SK-N-SH (cell line): ENCODE measurements at regions not wholly inside any gene's neighbourhood (a gene's known extent, or its start where the extent isn't known, plus 50 kb on each side); places are given as distances from the start of the nearest gene placed in this dataset.

Source experiments
- CTCF ChIA-PET: fragments of 300-600, 350-600 bp; formaldehyde crosslinking; extraction: SDS; loops from one replicate; lab custom pipeline; 2021; lab: Yijun Ruan, JAX
- POLR2A ChIA-PET: fragments of 350-600 bp; sonication (Branson Sonifier 250); formaldehyde crosslinking; extraction: SDS; loops from one replicate; lab custom pipeline; 2020; ENCODE audit warnings: antibody characterized with exemption, inconsistent platforms; lab: Yijun Ruan, JAX
- DNase-seq: peaks from one replicate; pipeline ENCODE4 v3.0.0; 2012
- H2AFZ ChIP-seq: fragments of 200-600 bp; sonication (generic); 2 replicates; pipeline ENCODE4 v1.8.1; 2016; ENCODE audit warnings: antibody characterized with exemption, mild to moderate bottlenecking, low read depth
- H3F3A ChIP-seq: fragments of 200-600 bp; sonication (generic); replicated peaks from 2 replicates; pipeline ENCODE3; 2016; ENCODE audit warnings: antibody characterized with exemption, mild to moderate bottlenecking; ENCODE audit not compliant: insufficient read depth
- H3K27ac ChIP-seq, 2 experiments: fragments of 200-500 bp in 1 of 2; fragments of 200-600 bp in 1 of 2; sonication (Bioruptor generic) in 1 of 2; sonication (generic), shearing (Covaris generic) in 1 of 2; 2 replicates each; pipeline versions ENCODE4 v1.5.1 to v1.6.1; 2014 to 2016; ENCODE audit warnings: low read depth in 2 of 2, inconsistent platforms in 1 of 2, low read length in 1 of 2, mild to moderate bottlenecking in 1 of 2, mixed read lengths in 1 of 2
- H3K27me3 ChIP-seq: fragments of 200-600 bp; sonication (generic), shearing (Covaris generic); 2 replicates; pipeline ENCODE4 v1.6.1; 2016; ENCODE audit warnings: mixed run types; ENCODE audit not compliant: insufficient read depth
- H3K36me3 ChIP-seq, 2 experiments: fragments of 200-500 bp in 1 of 2; fragments of 200-600 bp in 1 of 2; sonication (Bioruptor generic) in 1 of 2; sonication (generic) in 1 of 2; replicated peaks in 1 of 2; 2 replicates each; pipeline versions ENCODE3 to v1.5.1; 2014 to 2016; ENCODE audit warnings: low read length in 1 of 2, mild to moderate bottlenecking in 1 of 2; ENCODE audit not compliant: insufficient read depth in 2 of 2, control insufficient read depth in 1 of 2
- H3K4me1 ChIP-seq, 2 experiments: fragments of 200-500 bp in 1 of 2; fragments of 200-600 bp in 1 of 2; sonication (Bioruptor generic) in 1 of 2; sonication (generic), shearing (Covaris generic) in 1 of 2; 2 replicates each; pipeline versions ENCODE4 v1.5.1 to v1.6.1; 2014 to 2016; ENCODE audit warnings: low read depth in 1 of 2, low read length in 1 of 2, mixed run types in 1 of 2; ENCODE audit not compliant: insufficient read depth in 2 of 2, control insufficient read depth in 1 of 2
- H3K4me2 ChIP-seq: fragments of 200-600 bp; sonication (generic), shearing (Covaris generic); 2 replicates; pipeline ENCODE4 v1.6.1; 2017; ENCODE audit warnings: mixed run types
- H3K4me3 ChIP-seq, 2 experiments: fragments of 200-500 bp in 1 of 2; fragments of 200-600 bp in 1 of 2; sonication (Bioruptor generic) in 1 of 2; sonication (generic), shearing (Covaris generic) in 1 of 2; 2 replicates each; pipeline versions ENCODE4 v1.5.1 to v1.8.1; 2014 to 2016; ENCODE audit warnings: low read depth in 2 of 2, inconsistent platforms in 1 of 2, low read length in 1 of 2, mild to moderate bottlenecking in 1 of 2, mixed read lengths in 1 of 2, moderate library complexity in 1 of 2
- H3K79me2 ChIP-seq: fragments of 200-600 bp; sonication (generic); 2 replicates; pipeline ENCODE4 v1.8.1; 2017; ENCODE audit warnings: mild to moderate bottlenecking; ENCODE audit not compliant: insufficient read depth
- H3K9ac ChIP-seq: fragments of 200-600 bp; sonication (generic); 2 replicates; pipeline ENCODE4 v1.6.1; 2017; ENCODE audit warnings: mixed run types
- H3K9me2 ChIP-seq: fragments of 200-600 bp; sonication (generic); 2 replicates; pipeline ENCODE4 v1.6.1; 2017; ENCODE audit warnings: mixed run types
- H3K9me3 ChIP-seq: fragments of 200-600 bp; sonication (generic); 2 replicates; pipeline ENCODE4 v1.6.1; 2017; ENCODE audit warnings: mixed run types, mild to moderate bottlenecking, moderate library complexity
- H4K20me1 ChIP-seq: fragments of 200-600 bp; sonication (generic); 2 replicates; pipeline ENCODE4 v1.6.1; 2017; ENCODE audit warnings: mild to moderate bottlenecking, mixed run types; ENCODE audit not compliant: insufficient read depth
- NFIC ChIP-seq: IDR thresholded peaks from 2 replicates; pipeline ENCODE4 v1.4.0; 2012; ENCODE audit warnings: borderline replicate concordance
- NRF1 ChIP-seq: IDR thresholded peaks from 2 replicates; pipeline ENCODE4 v1.6.1; 2012; ENCODE audit warnings: low read depth, mild to moderate bottlenecking, low read length
- POLR2AphosphoS5 ChIP-seq: IDR thresholded peaks from 2 replicates; pipeline ENCODE4 v1.6.1; 2012; ENCODE audit warnings: low read depth, low read length
- RCOR1 ChIP-seq: fragments of 150-350 bp; IDR thresholded peaks from 2 replicates; pipeline ENCODE4 v1.6.1; 2017; ENCODE audit warnings: antibody characterized with exemption, low read length
- WGBS: methylation state at CpG from one replicate; pipeline ENCODE4 v1.1.6; 2017; ENCODE audit warnings: low lambda C conversion rate; 5-methylcytosine and 5-hydroxymethylcytosine counted together
- TF ChIP-seq, protein P1 (sequence below): IDR thresholded peaks from 2 replicates; pipeline ENCODE4; 2012

DNA sequence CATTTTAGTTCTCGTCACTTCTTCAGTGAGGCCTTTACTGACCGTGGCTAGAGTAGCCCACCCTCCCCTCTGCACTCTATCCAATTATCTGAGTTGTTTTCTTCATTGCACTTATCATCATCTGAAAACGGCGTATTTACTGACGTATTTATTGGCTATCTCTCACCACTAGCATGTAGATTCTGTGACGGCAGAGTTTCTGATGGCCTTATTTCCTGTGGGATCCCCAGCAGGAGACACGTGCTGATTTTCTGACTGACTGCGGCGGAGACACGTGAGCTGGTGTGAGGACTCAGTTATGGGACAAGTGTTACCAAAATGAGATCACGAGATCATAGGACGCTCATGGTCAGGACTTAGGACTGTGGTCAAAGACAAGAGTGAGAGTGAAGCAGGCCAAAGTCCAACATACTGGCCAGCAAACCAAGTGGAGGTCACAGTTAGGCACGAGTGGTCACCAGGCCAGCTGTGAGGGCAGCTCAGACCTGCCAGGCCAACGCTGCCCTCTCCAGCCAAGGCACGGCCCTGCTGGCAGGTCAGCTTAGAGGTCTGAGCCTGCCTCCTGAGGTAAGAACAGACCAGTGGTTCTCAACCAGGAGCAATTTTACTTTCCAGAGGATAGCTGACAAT lies 50.6 kb upstream of the BNIP2 start:
- Histone ChIP-seq H4K20me1 (no peaks in the 10 kb centered on the region), H3K27ac (no peak overlapping the region), H3K4me3 (no peak overlapping the region), H3K9me3 (no peaks in the 10 kb centered on the region), H3F3A (no peaks in the 10 kb centered on the region), H3K27me3 (no peaks in the 10 kb centered on the region; the same call in 1 of the 2 replicates), H2AFZ (no peak overlapping the region), H3K4me2 (no peak overlapping the region), H3K36me3 (no peaks in the 10 kb centered on the region), H3K9ac (no peak overlapping the region), H3K9me2 (no peaks in the 10 kb centered on the region), H3K79me2 (no peaks in the 10 kb centered on the region), H3K4me1 (no peaks in the 10 kb centered on the region; a peak in 1 of 4 replicates)
- TF ChIP-seq NRF1 (no peak), RCOR1 (no peak), NFIC (no peak), POLR2AphosphoS5 (no peak)
- TF ChIP-seq, protein P1, sequence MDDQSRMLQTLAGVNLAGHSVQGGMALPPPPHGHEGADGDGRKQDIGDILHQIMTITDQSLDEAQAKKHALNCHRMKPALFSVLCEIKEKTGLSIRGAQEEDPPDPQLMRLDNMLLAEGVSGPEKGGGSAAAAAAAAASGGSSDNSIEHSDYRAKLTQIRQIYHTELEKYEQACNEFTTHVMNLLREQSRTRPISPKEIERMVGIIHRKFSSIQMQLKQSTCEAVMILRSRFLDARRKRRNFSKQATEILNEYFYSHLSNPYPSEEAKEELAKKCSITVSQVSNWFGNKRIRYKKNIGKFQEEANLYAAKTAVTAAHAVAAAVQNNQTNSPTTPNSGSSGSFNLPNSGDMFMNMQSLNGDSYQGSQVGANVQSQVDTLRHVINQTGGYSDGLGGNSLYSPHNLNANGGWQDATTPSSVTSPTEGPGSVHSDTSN = no peak
- ChIA-PET POLR2A (no interaction called here), CTCF (interaction anchor here (1.2 to 2.9 kb wide), 3 partner anchors 15 to 587 kb away, joined by 3 to 8 read pairs (median 8); no protein-coding TSS in a partner anchor)
- DNase-seq = no peak
- WGBS = 61% methylated on average over 13 of the region's 15 CpGs
